HCT116 (cell line): ENCODE measurements at regions not wholly inside any gene's neighbourhood (a gene's known extent, or its start where the extent isn't known, plus 50 kb on each side); places are given as distances from the start of the nearest gene placed in this dataset.

Source experiments
- ATAC-seq: fragments of 200-7000 bp; cut with Tn5 transposase; 2 replicates; pipeline ENCODE4 v1.9.1; 2020; ENCODE audit warnings: mild to moderate bottlenecking, moderate library complexity
- BruUV-seq: library from RNA; stranded (reverse); fragments of 400-500 nt; replicated peaks from 2 replicates; lab custom pipeline; 2021; lab: Mats Ljungman, UMichigan
- CTCF ChIA-PET: fragments of 300-600 bp; sonication (Branson Sonifier 250); formaldehyde crosslinking; loops from one replicate; lab custom pipeline; 2021; ENCODE audit warnings: antibody characterized with exemption; lab: Charles Lee
- POLR2A ChIA-PET: fragments of 300-600, 350-600 bp; sonication (Branson Sonifier 250); formaldehyde crosslinking; loops from one replicate; lab custom pipeline; 2021; ENCODE audit warnings: antibody characterized with exemption; lab: Charles Lee
- RAD21 ChIA-PET, 2 experiments: fragments of 300-600 bp; sonication (Branson Sonifier 250); formaldehyde crosslinking; loops; one replicate each; lab custom pipeline; 2023; ENCODE audit warnings: low total read pairs in 2 of 2; ENCODE audit not compliant: uncharacterized antibody in 2 of 2, unreplicated experiment in 2 of 2, low non-redundant PET in 1 of 2; lab: Charles Lee
- DNase-seq: peaks from one replicate; pipeline ENCODE4 v3.0.0-alpha.2; 2010; ENCODE audit warnings: low read depth, low spot score
- H2AFZ ChIP-seq: fragments of 200-600 bp; shearing (Covaris generic), sonication (generic); 2 replicates; pipeline ENCODE4 v1.6.1; 2017; ENCODE audit warnings: low read depth, mixed run types, mixed read lengths, antibody characterized with exemption, low read length; ENCODE audit not compliant: poor library complexity, severe bottlenecking
- H3K27ac ChIP-seq: 2 replicates; pipeline ENCODE4 v1.5.1; 2012; ENCODE audit warnings: low read depth, low read length
- H3K27me3 ChIP-seq: fragments of 200-600 bp; sonication (generic); 2 replicates; pipeline ENCODE4 v1.6.1; 2016; ENCODE audit warnings: mixed run types, low read length, mixed read lengths; ENCODE audit not compliant: insufficient read depth
- H3K36me3 ChIP-seq, 2 experiments: fragments of 200-500 bp in 1 of 2; fragments of 200-600 bp in 1 of 2; sonication (Bioruptor generic) in 1 of 2; sonication (generic) in 1 of 2; 2 replicates each; pipeline versions ENCODE4 v1.5.1 to v1.6.1; 2014 to 2016; ENCODE audit warnings: low read length in 2 of 2, inconsistent platforms in 1 of 2, mixed read lengths in 1 of 2, mixed run types in 1 of 2; ENCODE audit not compliant: insufficient read depth in 2 of 2, control insufficient read depth in 1 of 2
- H3K4me1 ChIP-seq, 2 experiments: fragments of 200-600 bp in 1 of 2; sonication (generic) in 1 of 2; 2 replicates each; pipeline versions ENCODE4 v1.5.1 to v1.6.1; 2012 to 2017; ENCODE audit warnings: low read length in 2 of 2, inconsistent platforms in 1 of 2, mild to moderate bottlenecking in 1 of 2, mixed read lengths in 1 of 2, mixed run types in 1 of 2, moderate library complexity in 1 of 2; ENCODE audit not compliant: insufficient read depth in 2 of 2, control insufficient read depth in 1 of 2
- H3K4me2 ChIP-seq: fragments of 200-600 bp; sonication (generic); 2 replicates; pipeline ENCODE4 v1.6.1; 2017; ENCODE audit warnings: mixed run types, low read length, mixed read lengths
- H3K4me3 ChIP-seq, 2 experiments: fragments of 200-600 bp in 1 of 2; sonication (generic) in 1 of 2; replicated peaks in 1 of 2; 2 replicates each; pipeline ENCODE4 v1.5.1; 2011 to 2016; ENCODE audit warnings: low read length in 2 of 2, control low read depth in 1 of 2, low read depth in 1 of 2, mild to moderate bottlenecking in 1 of 2, mixed read lengths in 1 of 2, mixed run types in 1 of 2
- H3K79me2 ChIP-seq: fragments of 200-600 bp; sonication (generic); 2 replicates; pipeline ENCODE4 v1.6.1; 2017; ENCODE audit warnings: mild to moderate bottlenecking, mixed run types, low read length, moderate library complexity, mixed read lengths; ENCODE audit not compliant: insufficient read depth
- H3K9ac ChIP-seq: fragments of 200-600 bp; sonication (generic); 2 replicates; pipeline ENCODE4 v1.6.1; 2016; ENCODE audit warnings: low read length, mixed read lengths
- H3K9me2 ChIP-seq: fragments of 200-600 bp; sonication (generic), shearing (Covaris generic); 2 replicates; pipeline ENCODE4 v1.6.1; 2017; ENCODE audit warnings: mixed run types, mild to moderate bottlenecking, moderate library complexity; ENCODE audit not compliant: insufficient read depth
- H3K9me3 ChIP-seq, 2 experiments: fragments of 200-500 bp in 1 of 2; fragments of 200-600 bp in 1 of 2; sonication (Bioruptor generic) in 1 of 2; sonication (generic) in 1 of 2; 2 replicates each; pipeline ENCODE4 v1.6.1; 2014 to 2017; ENCODE audit warnings: low read length in 2 of 2, mixed read lengths in 2 of 2, inconsistent platforms in 1 of 2, low read depth in 1 of 2, mild to moderate bottlenecking in 1 of 2, mixed run types in 1 of 2, moderate library complexity in 1 of 2; ENCODE audit not compliant: control insufficient read depth in 1 of 2, insufficient read depth in 1 of 2
- H4K20me1 ChIP-seq: fragments of 200-600 bp; sonication (generic), shearing (Covaris generic); 2 replicates; pipeline ENCODE4 v1.6.1; 2017; ENCODE audit warnings: mixed run types, mild to moderate bottlenecking, moderate library complexity; ENCODE audit not compliant: insufficient read depth
- EZH2 ChIP-seq: fragments of 200-600 bp; sonication (generic); IDR thresholded peaks from 2 replicates; pipeline ENCODE4 v1.6.1; 2017; ENCODE audit warnings: antibody characterized with exemption, mixed run types
- EZH2phosphoT487 ChIP-seq: fragments of 200-600 bp; IDR thresholded peaks from 2 replicates; pipeline ENCODE4 v1.6.1; 2018; ENCODE audit warnings: antibody characterized with exemption, borderline replicate concordance
- JUND ChIP-seq: IDR thresholded peaks from 2 replicates; pipeline ENCODE4 v1.6.1; 2012
- POLR2A ChIP-seq: IDR thresholded peaks from 2 replicates; pipeline ENCODE4 v1.7.0; 2011; ENCODE audit warnings: borderline replicate concordance; ENCODE audit not compliant: insufficient read depth, insufficient read length; ENCODE audit errors: extremely low read depth
- RAD21 ChIP-seq: IDR thresholded peaks from 2 replicates; pipeline ENCODE4 v1.6.1; 2012; ENCODE audit warnings: low read depth, mild to moderate bottlenecking
- TCF7L2 ChIP-seq: IDR thresholded peaks from 2 replicates; pipeline ENCODE4 v1.7.0; 2011; ENCODE audit warnings: borderline replicate concordance, inconsistent platforms; ENCODE audit not compliant: insufficient read depth, insufficient read length; ENCODE audit errors: extremely low read depth
- intact Hi-C: fragments of 100-400 bp; cut with micrococcal nuclease; formaldehyde crosslinking; loops from 2 replicates; pipeline ENCODE4 v1.10.0; 2022

GRCh38 chr3:55313666-55314065, 173.4 kb downstream of the WNT5A start:
- TF ChIP-seq TCF7L2 (no peak), POLR2A (no peak)
- Histone ChIP-seq H2AFZ (no peak overlapping the region), H3K36me3 (no peaks in the 10 kb centered on the region), H4K20me1 (no peaks in the 10 kb centered on the region), H3K27ac (no peak overlapping the region), H3K4me2 (no peak overlapping the region), H3K9me3 (peaks cover 0 to 22% of the 10 kb centered on the region in 2 experiments; a peak in 1 of 4 replicates), H3K9me2 (no peaks in the 10 kb centered on the region), H3K9ac (no peak overlapping the region), H3K27me3 (no peaks in the 10 kb centered on the region), H3K4me3 (no peak overlapping the region), H3K79me2 (no peaks in the 10 kb centered on the region), H3K4me1 (no peaks in the 10 kb centered on the region)
- ChIA-PET CTCF (no interaction called here), RAD21 (no interaction called here), POLR2A (no interaction called here)
- no peak for ATAC-seq
- no TSS peak for BruUV-seq
- intact Hi-C loops: no loop called here
- DNase-seq: no peak

- RAD21 ChIA-PET: no interaction called here
- Histone ChIP-seq H3K4me1 (no peaks in the 10 kb centered on the region), H3K27me3 (no peaks in the 10 kb centered on the region), H3K4me2 (no peak overlapping the region), H3K9ac (no peak overlapping the region), H2AFZ (no peak overlapping the region), H3K4me3 (no peak overlapping the region), H3K9me2 (no peaks in the 10 kb centered on the region), H4K20me1 (no peaks in the 10 kb centered on the region), H3K79me2 (no peaks in the 10 kb centered on the region), H3K27ac (no peak overlapping the region), H3K9me3 (peaks cover 0 to 32% of the 10 kb centered on the region in 2 experiments; a peak in 2 of 4 replicates), H3K36me3 (no peaks in the 10 kb centered on the region)
- no peak for TF ChIP-seq EZH2
- TF ChIP-seq RAD21: no peak
- TF ChIP-seq JUND: no peak
- no peak for TF ChIP-seq EZH2phosphoT487
- POLR2A ChIA-PET: no interaction called here
- BruUV-seq: no TSS peak
- intact Hi-C loops: no loop called here
- no peak for ATAC-seq
- DNase-seq: no peak
- CTCF ChIA-PET: no interaction called here
Observed at GRCh38 chr3:55309336-55309735, 177.8 kb downstream of the WNT5A start.
